GM23338 (cell line): ENCODE measurements at regions not wholly inside any gene's neighbourhood (a gene's known extent, or its start where the extent isn't known, plus 50 kb on each side); places are given as distances from the start of the nearest gene placed in this dataset.

Experiments
- ATAC-seq: fragments of 200-7000 bp; cut with Tn5 transposase; 3 replicates; pipeline ENCODE4 v1.9.1; 2020
- DNase-seq: peaks from one replicate; pipeline ENCODE4 v3.0.0-alpha.2; 2015; ENCODE audit warnings: low spot score
- H2AFZ ChIP-seq: fragments of 200-600 bp; sonication (generic); 2 replicates; pipeline ENCODE4 v1.8.0; 2016; ENCODE audit warnings: antibody characterized with exemption, mild to moderate bottlenecking, moderate library complexity
- H3F3A ChIP-seq: fragments of 200-600 bp; sonication (generic); replicated peaks from 2 replicates; pipeline ENCODE4 v1.8.0; 2017; ENCODE audit warnings: antibody characterized with exemption, mixed run types, low read depth
- H3K27ac ChIP-seq: fragments of 200-600 bp; sonication (generic); 2 replicates; pipeline ENCODE4 v1.6.1; 2016; ENCODE audit warnings: low read depth
- H3K27me3 ChIP-seq: fragments of 200-600 bp; sonication (generic); 2 replicates; pipeline ENCODE4 v1.8.0; 2016; ENCODE audit warnings: mild to moderate bottlenecking, mixed run types, moderate library complexity; ENCODE audit not compliant: insufficient read depth
- H3K36me3 ChIP-seq: fragments of 200-600 bp; sonication (generic); 2 replicates; pipeline ENCODE4 v1.8.0; 2016; ENCODE audit warnings: mild to moderate bottlenecking; ENCODE audit not compliant: insufficient read depth
- H3K4me1 ChIP-seq: fragments of 200-600 bp; sonication (generic); 2 replicates; pipeline ENCODE4 v1.8.0; 2016; ENCODE audit warnings: mild to moderate bottlenecking, moderate library complexity; ENCODE audit not compliant: insufficient read depth
- H3K4me2 ChIP-seq: fragments of 200-600 bp; sonication (generic); 2 replicates; pipeline ENCODE4 v1.7.1; 2017; ENCODE audit warnings: mixed run types
- H3K4me3 ChIP-seq: fragments of 200-600 bp; sonication (generic); 2 replicates; pipeline ENCODE4 v1.6.1; 2016; ENCODE audit warnings: mixed run types
- H3K79me2 ChIP-seq: fragments of 200-600 bp; sonication (generic); replicated peaks from 2 replicates; pipeline ENCODE4 v1.8.0; 2017; ENCODE audit warnings: mild to moderate bottlenecking; ENCODE audit not compliant: insufficient read depth
- H3K9me2 ChIP-seq: fragments of 200-600 bp; sonication (generic); 2 replicates; pipeline ENCODE4 v1.8.0; 2017; ENCODE audit not compliant: insufficient read depth
- H4K20me1 ChIP-seq: fragments of 200-600 bp; sonication (generic); replicated peaks from 2 replicates; pipeline ENCODE4 v1.8.0; 2017; ENCODE audit warnings: mild to moderate bottlenecking; ENCODE audit not compliant: insufficient read depth
- H3K27ac Mint-ChIP-seq: 2 replicates; pipeline ENCODE4 v1.8.0; 2020; ENCODE audit warnings: inconsistent platforms, mild to moderate bottlenecking, moderate library complexity, mixed read lengths
- H3K27me3 Mint-ChIP-seq: 3 replicates; pipeline ENCODE4 v1.8.0; 2022; ENCODE audit warnings: low read depth, mild to moderate bottlenecking, moderate library complexity, mixed read lengths, inconsistent platforms; ENCODE audit not compliant: insufficient read depth, poor library complexity
- H3K36me3 Mint-ChIP-seq: 3 replicates; pipeline ENCODE4 v1.8.0; 2021; ENCODE audit warnings: low read depth, mild to moderate bottlenecking, inconsistent platforms, moderate library complexity, mixed read lengths
- H3K4me1 Mint-ChIP-seq: 3 replicates; pipeline ENCODE4 v1.8.0; 2020; ENCODE audit warnings: mild to moderate bottlenecking, inconsistent platforms, mixed read lengths
- H3K4me3 Mint-ChIP-seq: 3 replicates; pipeline ENCODE4 v1.8.0; 2021; ENCODE audit warnings: moderate library complexity, mild to moderate bottlenecking, inconsistent platforms, mixed read lengths
- H3K9me3 Mint-ChIP-seq: 3 replicates; pipeline ENCODE4 v1.8.0; 2020; ENCODE audit warnings: moderate library complexity, mild to moderate bottlenecking, inconsistent platforms, mixed read lengths
- CREB1 ChIP-seq: fragments of 250-450 bp; sonication (Bioruptor Pico); IDR thresholded peaks from 2 replicates; pipeline ENCODE4 v1.5.0; 2020; ENCODE audit warnings: low read depth, mild to moderate bottlenecking, moderate library complexity
- CTCF ChIP-seq, 2 experiments: fragments of 200-600 bp in 1 of 2; sonication (generic) in 1 of 2; conservative IDR thresholded peaks; 2 replicates each; pipeline versions ENCODE4 v1.5.1 to v1.6.1; 2016 to 2017; ENCODE audit warnings: antibody characterized with exemption in 2 of 2, low read depth in 2 of 2, mild to moderate bottlenecking in 2 of 2, moderate library complexity in 1 of 2
- ETS1 ChIP-seq: IDR thresholded peaks from 2 replicates; pipeline ENCODE4 v1.6.1; 2016; ENCODE audit warnings: antibody characterized with exemption
- EZH2 ChIP-seq: fragments of 200-600 bp; sonication (generic); IDR thresholded peaks from one replicate; pipeline ENCODE4 v1.8.0; 2017; ENCODE audit warnings: antibody characterized with exemption, mild to moderate bottlenecking, low read depth; ENCODE audit not compliant: unreplicated experiment
- EZH2phosphoT487 ChIP-seq: fragments of 200-600 bp; sonication (generic); IDR thresholded peaks from one replicate; pipeline ENCODE4 v1.8.1; 2018; ENCODE audit warnings: antibody characterized with exemption; ENCODE audit not compliant: unreplicated experiment
- JUNB ChIP-seq: IDR thresholded peaks from one replicate; pipeline ENCODE4 v1.6.1; 2016; ENCODE audit warnings: antibody characterized with exemption; ENCODE audit not compliant: unreplicated experiment
- NANOG ChIP-seq: IDR thresholded peaks from 2 replicates; pipeline ENCODE4 v1.6.1; 2016; ENCODE audit warnings: antibody characterized with exemption, borderline replicate concordance
- POLR2AphosphoS5 ChIP-seq: IDR thresholded peaks from 2 replicates; pipeline ENCODE4 v1.6.1; 2016; ENCODE audit warnings: antibody characterized with exemption, low read depth
- REST ChIP-seq: IDR thresholded peaks from one replicate; pipeline ENCODE4 v1.6.1; 2018; ENCODE audit warnings: antibody characterized with exemption; ENCODE audit not compliant: unreplicated experiment
- STAT1 ChIP-seq: IDR thresholded peaks from one replicate; pipeline ENCODE4 v1.6.1; 2016; ENCODE audit warnings: antibody characterized with exemption; ENCODE audit not compliant: unreplicated experiment
- ZNF114 ChIP-seq: fragments of 250-450 bp; sonication (Bioruptor Pico); IDR thresholded peaks from 2 replicates; pipeline ENCODE4 v1.5.0; 2020; ENCODE audit warnings: mild to moderate bottlenecking, moderate library complexity
- ZNF331 ChIP-seq: fragments of 250-450 bp; sonication (Bioruptor Pico); IDR thresholded peaks from 2 replicates; pipeline ENCODE4 v1.5.0; 2020; ENCODE audit warnings: low read depth, mild to moderate bottlenecking, moderate library complexity
- ZNF462 ChIP-seq: fragments of 250-450 bp; sonication (Bioruptor Pico); IDR thresholded peaks from 2 replicates; pipeline ENCODE4 v1.5.0; 2020; ENCODE audit warnings: mild to moderate bottlenecking, moderate library complexity

GRCh38 chr5:58228896-58229295, 231.0 kb downstream of the PLK2 start:
- no peaks in the 10 kb centered on the region for H3K27me3 Mint-ChIP-seq
- H3K27me3 ChIP-seq: no peaks in the 10 kb centered on the region
- no peaks in the 10 kb centered on the region for H3K9me2 ChIP-seq
- no peaks in the 10 kb centered on the region for H3K36me3 ChIP-seq
- 0 out of 2 replicates have a peak, but pooled peaks cover 4% of the 10 kb centered on the region for H3K4me1 ChIP-seq
- ATAC-seq: no peak
- no peaks in the 10 kb centered on the region for H3K4me1 Mint-ChIP-seq
- no peaks in the 10 kb centered on the region for H3K9me3 Mint-ChIP-seq
- no peak overlapping the region for H2AFZ ChIP-seq
- H3K36me3 Mint-ChIP-seq: no peaks in the 10 kb centered on the region
- no peak overlapping the region for H3K27ac Mint-ChIP-seq
- no peaks in the 10 kb centered on the region for H3K79me2 ChIP-seq
- H3K4me3 ChIP-seq: no peak overlapping the region
- no peak overlapping the region for H3K27ac ChIP-seq
- no peak for DNase-seq
- TF ChIP-seq CREB1 (CRISPR knock-in tag) (no peak), ETS1 (no peak), EZH2phosphoT487 (no peak), ZNF462 (CRISPR knock-in tag) (no peak), POLR2AphosphoS5 (no peak), STAT1 (no peak), NANOG (no peak), JUNB (no peak), REST (no peak), ZNF331 (CRISPR knock-in tag) (no peak), CTCF (conservative IDR thresholded peaks at IDR 0.05; ENCODE audit: low read depth in 2 of 2) (no peak), EZH2 (no peak), ZNF114 (no peak)
- H3K4me2 ChIP-seq: no peak overlapping the region
- no peaks in the 10 kb centered on the region for H4K20me1 ChIP-seq
- no peaks in the 10 kb centered on the region for H3F3A ChIP-seq
- H3K4me3 Mint-ChIP-seq: no peak overlapping the region
